Neural cell (in vitro differentiated cells): ENCODE measurements at regions not wholly inside any gene's neighbourhood (a gene's known extent, or its start where the extent isn't known, plus 50 kb on each side); places are given as distances from the start of the nearest gene placed in this dataset.

Experiments used
- H2AFZ ChIP-seq: fragments of 200-600, 300-800 bp; sonication (generic), shearing (Covaris generic); 2 replicates; pipeline ENCODE4 v1.6.0; 2014; ENCODE audit warnings: low read depth, mild to moderate bottlenecking, antibody characterized with exemption, low read length, moderate library complexity
- H3F3A ChIP-seq: fragments of 200-600 bp; shearing (Covaris generic); 2 replicates; pipeline ENCODE4 v1.6.1; 2016; ENCODE audit warnings: mild to moderate bottlenecking, moderate library complexity, mixed read lengths, antibody characterized with exemption, low read length; ENCODE audit not compliant: insufficient read depth, poor library complexity, severe bottlenecking
- H3K27ac ChIP-seq: fragments of 200-600, 300-800 bp; sonication (generic), shearing (Covaris generic); 2 replicates; pipeline ENCODE4 v1.5.1; 2014; ENCODE audit warnings: mild to moderate bottlenecking, low read length, moderate library complexity
- H3K27me3 ChIP-seq: fragments of 300-800, 200-600 bp; sonication (generic), shearing (Covaris generic); 2 replicates; pipeline ENCODE4 v1.6.0; 2014; ENCODE audit warnings: mild to moderate bottlenecking, low read depth, low read length, moderate library complexity; ENCODE audit not compliant: insufficient read depth
- H3K36me3 ChIP-seq: fragments of 300-800, 200-600 bp; sonication (generic), shearing (Covaris generic); 2 replicates; pipeline ENCODE4 v1.5.1; 2014; ENCODE audit warnings: mild to moderate bottlenecking, antibody characterized with exemption, low read length, moderate library complexity; ENCODE audit not compliant: insufficient read depth
- H3K4me2 ChIP-seq: fragments of 300-800, 200-600 bp; sonication (generic), shearing (Covaris generic); 2 replicates; pipeline ENCODE4 v1.6.0; 2014; ENCODE audit warnings: mild to moderate bottlenecking, low read length
- H3K4me3 ChIP-seq: fragments of 300-800, 200-600 bp; sonication (generic), shearing (Covaris generic); 2 replicates; pipeline ENCODE4 v1.5.1; 2014; ENCODE audit warnings: mild to moderate bottlenecking, low read length, moderate library complexity
- H3K79me2 ChIP-seq: fragments of 200-600 bp; shearing (Covaris generic); replicated peaks from 2 replicates; pipeline ENCODE4 v1.6.0; 2014; ENCODE audit warnings: mild to moderate bottlenecking, low read length, moderate library complexity; ENCODE audit not compliant: insufficient read depth
- H3K9ac ChIP-seq: fragments of 300-800, 200-600 bp; sonication (generic), shearing (Covaris generic); 2 replicates; pipeline ENCODE4 v1.6.1; 2016; ENCODE audit warnings: mild to moderate bottlenecking, low read length, mixed read lengths
- H3K9me2 ChIP-seq: fragments of 200-600 bp; shearing (Covaris generic); 2 replicates; pipeline ENCODE4 v1.6.1; 2016; ENCODE audit warnings: mild to moderate bottlenecking, low read length, mixed read lengths; ENCODE audit not compliant: insufficient read depth
- H3K9me3 ChIP-seq: fragments of 200-600, 300-800 bp; sonication (generic), shearing (Covaris generic); 2 replicates; pipeline ENCODE4 v1.6.1; 2016; ENCODE audit warnings: mild to moderate bottlenecking, mixed run types, low read length, moderate library complexity, mixed read lengths
- H4K20me1 ChIP-seq: fragments of 200-600 bp; shearing (Covaris generic); 2 replicates; pipeline ENCODE4 v1.6.1; 2016; ENCODE audit warnings: mild to moderate bottlenecking, mixed run types; ENCODE audit not compliant: insufficient read depth
- EP300 ChIP-seq: fragments of 450-650 bp; conservative IDR thresholded peaks from 2 replicates; pipeline ENCODE4 v1.6.1; 2014; ENCODE audit warnings: antibody characterized with exemption, mild to moderate bottlenecking, moderate library complexity; ENCODE audit not compliant: poor library complexity, severe bottlenecking
- EZH2 ChIP-seq: fragments of 200-600, 300-800 bp; shearing (Covaris generic), sonication (generic); IDR thresholded peaks from 2 replicates; pipeline ENCODE4 v1.6.1; 2014; ENCODE audit warnings: antibody characterized with exemption, low read length, borderline replicate concordance, mild to moderate bottlenecking; ENCODE audit not compliant: insufficient read depth, poor library complexity, severe bottlenecking
- MXI1 ChIP-seq: fragments of 450-650 bp; conservative IDR thresholded peaks from 2 replicates; pipeline ENCODE4 v1.6.1; 2014; ENCODE audit warnings: antibody characterized with exemption, mild to moderate bottlenecking; ENCODE audit not compliant: poor library complexity, severe bottlenecking
- POLR2AphosphoS5 ChIP-seq: IDR thresholded peaks from 2 replicates; pipeline ENCODE4 v1.6.1; 2012
- RAD21 ChIP-seq: fragments of 450-650 bp; conservative IDR thresholded peaks from 2 replicates; pipeline ENCODE4 v1.6.1; 2014; ENCODE audit warnings: antibody characterized with exemption, mild to moderate bottlenecking, moderate library complexity
- SMC3 ChIP-seq: fragments of 450-650 bp; conservative IDR thresholded peaks from 2 replicates; pipeline ENCODE4 v1.6.1; 2014; ENCODE audit warnings: antibody characterized with exemption, mild to moderate bottlenecking, moderate library complexity; ENCODE audit not compliant: poor library complexity
- TAF1 ChIP-seq: IDR thresholded peaks from 2 replicates; pipeline ENCODE4 v1.6.1; 2012; ENCODE audit warnings: low read depth
- TF ChIP-seq, protein P1 (sequence below): IDR thresholded peaks from 2 replicates; pipeline ENCODE4 v1.6.1; 2012; ENCODE audit warnings: borderline replicate concordance
- TF ChIP-seq, protein P2 (sequence below): fragments of 450-650 bp; IDR thresholded peaks from 2 replicates; pipeline ENCODE4 v1.5.1; 2014; ENCODE audit warnings: antibody characterized with exemption, mild to moderate bottlenecking, moderate library complexity; ENCODE audit not compliant: poor library complexity, severe bottlenecking

DNA sequence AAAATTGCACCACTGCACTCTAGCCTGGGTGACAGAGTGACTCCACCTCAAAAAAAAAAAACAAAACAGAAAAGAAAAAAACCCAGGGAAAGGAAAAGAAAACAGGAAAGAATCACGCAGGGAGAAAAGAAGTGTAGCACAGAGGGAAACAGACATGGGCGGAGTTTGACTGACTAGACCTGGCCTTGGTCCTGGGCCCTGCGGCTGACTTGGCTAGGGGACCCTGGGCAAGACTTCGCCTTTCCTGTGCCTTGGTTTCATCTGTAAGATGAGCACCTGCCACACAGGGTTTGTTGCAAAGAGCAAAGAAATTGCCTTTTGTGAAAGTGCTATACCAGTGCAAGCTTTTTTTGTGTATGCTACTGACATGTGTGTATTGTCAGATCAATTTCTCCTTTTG is 71.3 kb upstream of the KCNG1 start:
- no peak overlapping the region for H2AFZ ChIP-seq
- peaks cover 5% of the 10 kb centered on the region for H3F3A ChIP-seq
- peak overlapping the region; percentile 25 for H3K9ac ChIP-seq
- H3K4me2 ChIP-seq, result no peak overlapping the region
- H3K27me3 ChIP-seq, result no peaks in the 10 kb centered on the region
- no peaks in the 10 kb centered on the region for H3K36me3 ChIP-seq
- H3K79me2 ChIP-seq, result no peaks in the 10 kb centered on the region
- H3K4me3 ChIP-seq, result no peak overlapping the region
- H4K20me1 ChIP-seq, result no peaks in the 10 kb centered on the region
- H3K9me2 ChIP-seq, result no peaks in the 10 kb centered on the region
- no peak for TF ChIP-seq EZH2
- peak; percentile 30 for TF ChIP-seq EP300
- peak overlapping the region; percentile 5 for H3K27ac ChIP-seq
- H3K9me3 ChIP-seq, result no peaks in the 10 kb centered on the region

DNA sequence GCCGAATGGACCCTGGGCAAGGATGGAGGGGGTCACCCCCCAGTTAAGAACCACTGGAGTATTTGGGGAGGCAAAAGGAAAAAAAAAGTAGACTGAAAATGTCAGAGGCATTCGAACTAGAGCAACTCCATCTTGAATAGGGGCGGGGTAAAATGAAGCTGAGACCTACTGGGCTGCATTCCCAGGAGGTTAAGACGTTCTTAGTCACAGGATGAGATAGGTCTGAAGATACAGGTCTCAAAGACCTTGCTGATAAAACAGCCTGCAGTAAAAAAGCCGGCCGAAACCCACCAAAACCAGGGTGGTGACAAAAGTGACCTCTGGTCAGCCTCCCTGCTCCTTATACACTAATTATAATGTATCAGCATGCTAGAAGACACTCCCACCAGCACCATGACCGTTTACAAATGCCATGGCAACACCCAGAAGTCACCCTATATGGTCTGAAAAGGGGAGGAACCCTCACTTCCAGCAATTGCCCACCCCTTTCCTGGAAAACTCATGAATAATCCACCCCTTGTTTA is 70.4 kb upstream of the KCNG1 start:
- Histone ChIP-seq H3K9me2 (no peaks in the 10 kb centered on the region), H3K4me2 (no peak overlapping the region), H3K27ac (no peak overlapping the region), H3F3A (peaks cover 5% of the 10 kb centered on the region), H3K36me3 (no peaks in the 10 kb centered on the region), H3K4me3 (no peak overlapping the region), H3K9me3 (no peaks in the 10 kb centered on the region), H2AFZ (no peak overlapping the region), H3K9ac (no peak overlapping the region), H3K27me3 (no peaks in the 10 kb centered on the region), H3K79me2 (no peaks in the 10 kb centered on the region), H4K20me1 (no peaks in the 10 kb centered on the region)
- TF ChIP-seq EZH2 (no peak), TAF1 (no peak), RAD21 (no peak), EP300 (no peak)
- TF ChIP-seq, protein P1, sequence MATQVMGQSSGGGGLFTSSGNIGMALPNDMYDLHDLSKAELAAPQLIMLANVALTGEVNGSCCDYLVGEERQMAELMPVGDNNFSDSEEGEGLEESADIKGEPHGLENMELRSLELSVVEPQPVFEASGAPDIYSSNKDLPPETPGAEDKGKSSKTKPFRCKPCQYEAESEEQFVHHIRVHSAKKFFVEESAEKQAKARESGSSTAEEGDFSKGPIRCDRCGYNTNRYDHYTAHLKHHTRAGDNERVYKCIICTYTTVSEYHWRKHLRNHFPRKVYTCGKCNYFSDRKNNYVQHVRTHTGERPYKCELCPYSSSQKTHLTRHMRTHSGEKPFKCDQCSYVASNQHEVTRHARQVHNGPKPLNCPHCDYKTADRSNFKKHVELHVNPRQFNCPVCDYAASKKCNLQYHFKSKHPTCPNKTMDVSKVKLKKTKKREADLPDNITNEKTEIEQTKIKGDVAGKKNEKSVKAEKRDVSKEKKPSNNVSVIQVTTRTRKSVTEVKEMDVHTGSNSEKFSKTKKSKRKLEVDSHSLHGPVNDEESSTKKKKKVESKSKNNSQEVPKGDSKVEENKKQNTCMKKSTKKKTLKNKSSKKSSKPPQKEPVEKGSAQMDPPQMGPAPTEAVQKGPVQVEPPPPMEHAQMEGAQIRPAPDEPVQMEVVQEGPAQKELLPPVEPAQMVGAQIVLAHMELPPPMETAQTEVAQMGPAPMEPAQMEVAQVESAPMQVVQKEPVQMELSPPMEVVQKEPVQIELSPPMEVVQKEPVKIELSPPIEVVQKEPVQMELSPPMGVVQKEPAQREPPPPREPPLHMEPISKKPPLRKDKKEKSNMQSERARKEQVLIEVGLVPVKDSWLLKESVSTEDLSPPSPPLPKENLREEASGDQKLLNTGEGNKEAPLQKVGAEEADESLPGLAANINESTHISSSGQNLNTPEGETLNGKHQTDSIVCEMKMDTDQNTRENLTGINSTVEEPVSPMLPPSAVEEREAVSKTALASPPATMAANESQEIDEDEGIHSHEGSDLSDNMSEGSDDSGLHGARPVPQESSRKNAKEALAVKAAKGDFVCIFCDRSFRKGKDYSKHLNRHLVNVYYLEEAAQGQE, result no peak

DNA sequence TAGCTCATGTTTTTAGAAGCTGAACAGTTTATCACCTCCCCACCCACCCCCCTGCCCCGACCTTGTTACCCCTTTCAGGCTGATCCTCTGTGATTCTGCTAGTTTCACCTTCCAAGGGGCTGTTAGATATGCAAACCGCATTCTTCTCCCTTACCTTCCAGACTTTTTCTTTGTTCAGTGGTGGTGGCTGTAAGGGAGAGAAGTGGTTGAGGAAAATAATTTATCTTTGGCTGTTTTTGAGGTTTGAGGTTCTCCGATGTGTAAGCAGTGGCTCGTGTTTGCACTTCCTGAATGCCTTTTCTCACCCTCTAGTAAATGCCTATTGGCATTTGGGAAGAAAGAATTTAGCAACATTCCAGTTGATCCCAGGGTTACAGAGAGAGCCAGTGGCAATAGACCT is 69.4 kb upstream of the KCNG1 start:
- Histone ChIP-seq H3K4me2 (no peak overlapping the region), H3K79me2 (no peaks in the 10 kb centered on the region), H3K4me3 (peak overlapping the region; percentile 47), H3K27me3 (no peaks in the 10 kb centered on the region), H4K20me1 (no peaks in the 10 kb centered on the region), H3K9me3 (no peaks in the 10 kb centered on the region), H2AFZ (peak overlapping the region; percentile 65), H3K27ac (peak overlapping the region; percentile 63), H3K9me2 (no peaks in the 10 kb centered on the region), H3K36me3 (no peaks in the 10 kb centered on the region), H3K9ac (peak overlapping the region; percentile 59), H3F3A (peaks cover 5% of the 10 kb centered on the region)
- TF ChIP-seq EZH2 (no peak), POLR2AphosphoS5 (no peak), MXI1 (no peak), RAD21 (no peak), TAF1 (no peak), EP300 (no peak), SMC3 (no peak)
- TF ChIP-seq, protein P1, result no peak
- TF ChIP-seq, protein P2, sequence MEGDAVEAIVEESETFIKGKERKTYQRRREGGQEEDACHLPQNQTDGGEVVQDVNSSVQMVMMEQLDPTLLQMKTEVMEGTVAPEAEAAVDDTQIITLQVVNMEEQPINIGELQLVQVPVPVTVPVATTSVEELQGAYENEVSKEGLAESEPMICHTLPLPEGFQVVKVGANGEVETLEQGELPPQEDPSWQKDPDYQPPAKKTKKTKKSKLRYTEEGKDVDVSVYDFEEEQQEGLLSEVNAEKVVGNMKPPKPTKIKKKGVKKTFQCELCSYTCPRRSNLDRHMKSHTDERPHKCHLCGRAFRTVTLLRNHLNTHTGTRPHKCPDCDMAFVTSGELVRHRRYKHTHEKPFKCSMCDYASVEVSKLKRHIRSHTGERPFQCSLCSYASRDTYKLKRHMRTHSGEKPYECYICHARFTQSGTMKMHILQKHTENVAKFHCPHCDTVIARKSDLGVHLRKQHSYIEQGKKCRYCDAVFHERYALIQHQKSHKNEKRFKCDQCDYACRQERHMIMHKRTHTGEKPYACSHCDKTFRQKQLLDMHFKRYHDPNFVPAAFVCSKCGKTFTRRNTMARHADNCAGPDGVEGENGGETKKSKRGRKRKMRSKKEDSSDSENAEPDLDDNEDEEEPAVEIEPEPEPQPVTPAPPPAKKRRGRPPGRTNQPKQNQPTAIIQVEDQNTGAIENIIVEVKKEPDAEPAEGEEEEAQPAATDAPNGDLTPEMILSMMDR, result no peak
